IMR-90 (cell line): ENCODE measurements at regions not wholly inside any gene's neighbourhood (a gene's known extent, or its start where the extent isn't known, plus 50 kb on each side); places are given as distances from the start of the nearest gene placed in this dataset.

Experiments
- ATAC-seq: fragments of 200-7000 bp; cut with Tn5 transposase; 2 replicates; pipeline ENCODE4 v1.9.1; 2020; ENCODE audit warnings: low read depth, mild to moderate bottlenecking, moderate library complexity
- BruUV-seq: library from RNA; stranded (reverse); fragments of 400-500 nt; replicated peaks from 2 replicates; lab custom pipeline; 2021; lab: Mats Ljungman, UMichigan
- CTCF ChIA-PET: fragments of 300-600 bp; formaldehyde crosslinking; extraction: SDS; loops from one replicate; lab custom pipeline; 2021; ENCODE audit warnings: antibody characterized with exemption; lab: Yijun Ruan, JAX
- POLR2A ChIA-PET: fragments of 300-600 bp; sonication (Branson Sonifier 250); formaldehyde crosslinking; loops from one replicate; lab custom pipeline; 2022; ENCODE audit warnings: antibody characterized with exemption; ENCODE audit not compliant: unreplicated experiment; lab: Charles Lee
- DNase-seq: peaks from one replicate; pipeline ENCODE4 v3.0.0; 2013
- H2AFZ ChIP-seq: replicated peaks from 2 replicates; pipeline ENCODE3; 2013; ENCODE audit warnings: low read length, mild to moderate bottlenecking; ENCODE audit not compliant: poor library complexity
- H2AK5ac ChIP-seq: 2 replicates; pipeline ENCODE4 v1.6.1; 2013; ENCODE audit warnings: low read depth, low read length, inconsistent platforms
- H2AK9ac ChIP-seq: replicated peaks from 2 replicates; pipeline ENCODE3; 2013; ENCODE audit warnings: mild to moderate bottlenecking, low read depth, low read length, moderate library complexity; ENCODE audit not compliant: poor library complexity
- H2BK120ac ChIP-seq: 2 replicates; pipeline ENCODE4 v1.6.1; 2013; ENCODE audit warnings: low read depth, low read length, inconsistent platforms
- H2BK15ac ChIP-seq: 3 replicates; pipeline ENCODE4 v1.6.1; 2013; ENCODE audit warnings: low read depth, low read length, inconsistent platforms
- H2BK20ac ChIP-seq: 2 replicates; pipeline ENCODE4 v1.6.1; 2013; ENCODE audit warnings: low read depth, mild to moderate bottlenecking, inconsistent platforms, low read length, moderate library complexity
- H2BK5ac ChIP-seq: 2 replicates; pipeline ENCODE4 v1.6.1; 2013; ENCODE audit warnings: mild to moderate bottlenecking, low read depth, low read length, inconsistent platforms; ENCODE audit not compliant: poor library complexity, severe bottlenecking
- H3K14ac ChIP-seq: replicated peaks from 2 replicates; pipeline ENCODE4 v1.6.1; 2013; ENCODE audit warnings: low read depth, low read length, inconsistent platforms
- H3K18ac ChIP-seq: 2 replicates; pipeline ENCODE4 v1.6.1; 2013; ENCODE audit warnings: low read depth, low read length, control low read depth
- H3K23ac ChIP-seq: 2 replicates; pipeline ENCODE4 v1.6.1; 2013; ENCODE audit warnings: low read depth, low read length, inconsistent platforms
- H3K27ac ChIP-seq: 2 replicates; pipeline ENCODE4 v1.5.1; 2013; ENCODE audit warnings: mild to moderate bottlenecking, control low read depth, low read length; ENCODE audit not compliant: insufficient read depth
- H3K27me3 ChIP-seq: 2 replicates; pipeline ENCODE4 v1.6.1; 2013; ENCODE audit warnings: low read length; ENCODE audit not compliant: control insufficient read depth, insufficient read depth
- H3K36me3 ChIP-seq: 2 replicates; pipeline ENCODE4 v1.6.1; 2013; ENCODE audit warnings: low read length, mixed read lengths; ENCODE audit not compliant: control insufficient read depth, insufficient read depth
- H3K4ac ChIP-seq: 2 replicates; pipeline ENCODE4 v1.6.1; 2013; ENCODE audit warnings: low read depth, low read length, inconsistent platforms
- H3K4me1 ChIP-seq: 2 replicates; pipeline ENCODE4 v1.6.1; 2013; ENCODE audit warnings: low read length, mixed read lengths; ENCODE audit not compliant: control insufficient read depth, insufficient read depth
- H3K4me2 ChIP-seq: 2 replicates; pipeline ENCODE4 v1.6.1; 2013; ENCODE audit warnings: low read depth, mild to moderate bottlenecking, control low read depth, low read length, moderate library complexity
- H3K4me3 ChIP-seq: 2 replicates; pipeline ENCODE4 v1.5.1; 2013; ENCODE audit warnings: low read depth, mild to moderate bottlenecking, control low read depth, low read length, moderate library complexity; ENCODE audit not compliant: insufficient read depth
- H3K56ac ChIP-seq: 2 replicates; pipeline ENCODE4 v1.6.1; 2013; ENCODE audit warnings: low read length, inconsistent platforms; ENCODE audit not compliant: insufficient read depth; ENCODE audit errors: extremely low read depth
- H3K79me1 ChIP-seq, 2 experiments: 2 replicates each; pipeline ENCODE4 v1.6.1; 2013; ENCODE audit warnings: low read length in 2 of 2, inconsistent platforms in 1 of 2, low read depth in 1 of 2
- H3K9ac ChIP-seq: 2 replicates; pipeline ENCODE4 v1.6.1; 2013; ENCODE audit warnings: low read depth, low read length, control low read depth
- H3K9me1 ChIP-seq: 2 replicates; pipeline ENCODE4 v1.6.1; 2013; ENCODE audit warnings: low read length, inconsistent platforms; ENCODE audit not compliant: insufficient read depth
- H3K9me3 ChIP-seq: 2 replicates; pipeline ENCODE4 v1.6.1; 2013; ENCODE audit warnings: low read length; ENCODE audit not compliant: control insufficient read depth, insufficient read depth
- H4K20me1 ChIP-seq: 2 replicates; pipeline ENCODE4 v1.6.1; 2013; ENCODE audit warnings: low read length, inconsistent platforms; ENCODE audit not compliant: insufficient read depth
- H4K5ac ChIP-seq: 2 replicates; pipeline ENCODE4 v1.6.1; 2013; ENCODE audit warnings: mild to moderate bottlenecking, low read depth, low read length, control low read depth
- H4K8ac ChIP-seq, 2 experiments: 2 replicates each; pipeline ENCODE4 v1.6.1; 2013; ENCODE audit warnings: low read depth in 2 of 2, low read length in 2 of 2, control low read depth in 1 of 2, inconsistent platforms in 1 of 2
- H4K91ac ChIP-seq: 2 replicates; pipeline ENCODE4 v1.6.1; 2013; ENCODE audit warnings: low read depth, low read length, inconsistent platforms; ENCODE audit not compliant: insufficient read depth
- MAZ ChIP-seq: IDR thresholded peaks from 2 replicates; pipeline ENCODE4 v1.6.1; 2012; ENCODE audit warnings: low read depth, mild to moderate bottlenecking, low read length, improper control_type of control experiment, moderate library complexity, borderline replicate concordance
- RAD21 ChIP-seq: IDR thresholded peaks from 2 replicates; pipeline ENCODE4 v1.6.1; 2012; ENCODE audit warnings: low read length, improper control_type of control experiment
- RCOR1 ChIP-seq: IDR thresholded peaks from 2 replicates; pipeline ENCODE4 v1.6.1; 2012; ENCODE audit warnings: mild to moderate bottlenecking, low read length, improper control_type of control experiment; ENCODE audit not compliant: insufficient replicate concordance
- WGBS, 2 experiments: methylation state at CpG; one replicate each; pipeline versions ENCODE4 v1.1.5 to v1.1.7; 2013; ENCODE audit warnings: missing lambda C conversion rate in 2 of 2; ENCODE audit not compliant: insufficient read length in 1 of 2; ENCODE audit errors: extremely low coverage in 2 of 2; 5-methylcytosine and 5-hydroxymethylcytosine counted together
- dilution Hi-C: fragments of 300-500 bp; cut with HindIII; formaldehyde crosslinking; loops from one replicate; pipeline ENCODE4 v1.14.3; 2018; ENCODE audit warnings: low sequenced_read_pairs; ENCODE audit not compliant: unreplicated experiment
- in situ Hi-C: fragments of 300-500 bp; cut with MboI; formaldehyde crosslinking; loops from 3 replicates; pipeline ENCODE4 v1.14.3; 2019; ENCODE audit warnings: low sequenced_read_pairs, inconsistent platforms, mixed read lengths
- intact Hi-C: fragments of 100-400 bp; cut with micrococcal nuclease; formaldehyde crosslinking; loops from 2 replicates; pipeline ENCODE4 v1.10.0; 2022

- Histone ChIP-seq H3K4me2 (no peak overlapping the region), H4K8ac (no peak overlapping the region), H3K4ac (no peak overlapping the region), H3K79me1 (no peaks in the 10 kb centered on the region), H3K36me3 (no peaks in the 10 kb centered on the region), H3K27ac (no peak overlapping the region), H3K18ac (no peak overlapping the region), H3K9me1 (no peaks in the 10 kb centered on the region), H3K9me3 (peaks cover 20% of the 10 kb centered on the region; the same call in 1 of the 2 replicates), H3K9ac (no peak overlapping the region), H2AFZ (no peak overlapping the region), H2BK20ac (no peak overlapping the region), H3K14ac (no peak overlapping the region), H3K4me3 (no peak overlapping the region), H2AK5ac (no peak overlapping the region), H3K56ac (no peak overlapping the region), H2BK15ac (no peak overlapping the region), H4K5ac (no peak overlapping the region), H4K20me1 (no peaks in the 10 kb centered on the region), H2BK120ac (no peak overlapping the region), H3K27me3 (no peaks in the 10 kb centered on the region), H4K91ac (no peak overlapping the region), H3K23ac (no peak overlapping the region), H2BK5ac (no peak overlapping the region), H3K4me1 (no peaks in the 10 kb centered on the region), H2AK9ac (no peak overlapping the region)
- no peak for DNase-seq
- CTCF ChIA-PET: no interaction called here
- TF ChIP-seq MAZ (no peak), RAD21 (no peak), RCOR1 (no peak)
- dilution Hi-C loops: no loop called here
- POLR2A ChIA-PET: no interaction called here
- BruUV-seq: no TSS peak
- 76% methylated on average over 14 of the region's 16 CpGs; no CpG with 5 or more reads in 1 of the 2 experiments for WGBS, 2 experiments
- in situ Hi-C loops: no loop called here
- no peak for ATAC-seq
- intact Hi-C loops: no loop called here
Measured at GRCh38 chr3:13934315-13934714, 54.4 kb upstream of the WNT7A start.
